MM.1S (cell line): ENCODE measurements at regions not wholly inside any gene's neighbourhood (a gene's known extent, or its start where the extent isn't known, plus 50 kb on each side); places are given as distances from the start of the nearest gene placed in this dataset.

ENCODE experiments used
- DNase-seq: peaks from one replicate; pipeline ENCODE4 v3.0.0-alpha.2; 2015
- H2AFZ ChIP-seq: fragments of 300-600 bp; sonication (generic); 2 replicates; pipeline ENCODE4 v1.6.0; 2016; ENCODE audit warnings: antibody characterized with exemption, low read length
- H3F3A ChIP-seq: fragments of 300-600 bp; sonication (generic); 2 replicates; pipeline ENCODE4 v1.6.1; 2016; ENCODE audit warnings: mild to moderate bottlenecking, antibody characterized with exemption, low read length, moderate library complexity, mixed read lengths; ENCODE audit not compliant: insufficient read depth
- H3K27ac ChIP-seq: fragments of 300-600 bp; sonication (generic); 2 replicates; pipeline ENCODE4 v1.5.1; 2016; ENCODE audit warnings: mild to moderate bottlenecking, low read length
- H3K27me3 ChIP-seq: fragments of 300-600 bp; sonication (generic); replicated peaks from 2 replicates; pipeline ENCODE4 v1.6.0; 2016; ENCODE audit warnings: low read length; ENCODE audit not compliant: insufficient read depth
- H3K36me3 ChIP-seq: fragments of 300-600 bp; sonication (generic); replicated peaks from 2 replicates; pipeline ENCODE4 v1.6.1; 2016; ENCODE audit warnings: mild to moderate bottlenecking, low read length, mixed read lengths; ENCODE audit not compliant: insufficient read depth
- H3K4me1 ChIP-seq: fragments of 300-600 bp; sonication (generic); 2 replicates; pipeline ENCODE4 v1.6.1; 2016; ENCODE audit warnings: low read length, mixed read lengths
- H3K4me2 ChIP-seq: fragments of 300-600 bp; sonication (generic); 2 replicates; pipeline ENCODE4 v1.6.0; 2016; ENCODE audit warnings: low read depth, low read length
- H3K4me3 ChIP-seq: fragments of 300-600 bp; sonication (generic); 2 replicates; pipeline ENCODE4 v1.5.1; 2016; ENCODE audit warnings: low read length, mixed read lengths
- H3K79me2 ChIP-seq: fragments of 300-600 bp; sonication (generic); 2 replicates; pipeline ENCODE4 v1.6.1; 2016; ENCODE audit warnings: mixed run types, low read length, mixed read lengths
- H3K9ac ChIP-seq: fragments of 300-600 bp; sonication (generic); 2 replicates; pipeline ENCODE4 v1.6.1; 2016; ENCODE audit warnings: low read length, mixed read lengths
- H3K9me2 ChIP-seq: fragments of 300-600 bp; sonication (generic); replicated peaks from 2 replicates; pipeline ENCODE4 v1.6.1; 2016; ENCODE audit warnings: mild to moderate bottlenecking, low read length, mixed read lengths; ENCODE audit not compliant: insufficient read depth
- H3K9me3 ChIP-seq: fragments of 300-600 bp; sonication (generic); replicated peaks from 2 replicates; pipeline ENCODE4 v1.6.1; 2016; ENCODE audit warnings: mild to moderate bottlenecking, low read length, mixed read lengths; ENCODE audit not compliant: insufficient read depth
- H4K20me1 ChIP-seq: fragments of 300-600 bp; sonication (generic); 2 replicates; pipeline ENCODE4 v1.6.1; 2016; ENCODE audit warnings: mild to moderate bottlenecking, low read length, moderate library complexity, mixed read lengths; ENCODE audit not compliant: insufficient read depth
- EZH2 ChIP-seq: fragments of 300-600 bp; sonication (generic); optimal IDR thresholded peaks from 2 replicates; pipeline ENCODE3; 2017; ENCODE audit warnings: low read depth, mild to moderate bottlenecking, antibody characterized with exemption, low read length, mixed read lengths
- EZH2phosphoT487 ChIP-seq: fragments of 300-600 bp; sonication (generic); IDR thresholded peaks from 2 replicates; pipeline ENCODE4 v1.6.1; 2018; ENCODE audit warnings: antibody characterized with exemption, low read length
- TF ChIP-seq, protein P1 (sequence below): fragments of 300-600 bp; sonication (generic); IDR thresholded peaks from 2 replicates; pipeline ENCODE4 v1.5.1; 2016; ENCODE audit warnings: antibody characterized with exemption, low read length, mixed read lengths

DNA sequence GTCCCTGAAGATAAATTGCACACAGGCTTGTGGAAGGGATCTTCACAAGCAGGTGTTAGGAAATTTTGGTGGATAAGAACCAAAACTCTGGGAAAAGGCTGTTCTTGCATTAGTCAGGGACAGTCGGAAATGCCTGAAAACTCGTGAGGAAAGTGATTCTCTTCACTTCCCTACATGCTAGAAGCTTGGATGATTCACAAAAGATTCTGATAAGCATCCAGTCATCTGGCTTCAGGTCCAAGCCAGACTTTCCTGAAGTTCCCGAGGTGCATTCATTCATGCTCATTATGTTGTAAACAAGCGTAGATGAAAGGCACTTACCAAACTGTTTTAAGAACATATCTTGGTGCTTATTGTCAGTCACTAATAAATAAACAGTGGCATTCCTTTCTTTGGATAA lies 1028.7 kb downstream of the NTRK3 start:
- no peak overlapping the region for H2AFZ ChIP-seq
- no peaks in the 10 kb centered on the region for H3K9me2 ChIP-seq

DNA sequence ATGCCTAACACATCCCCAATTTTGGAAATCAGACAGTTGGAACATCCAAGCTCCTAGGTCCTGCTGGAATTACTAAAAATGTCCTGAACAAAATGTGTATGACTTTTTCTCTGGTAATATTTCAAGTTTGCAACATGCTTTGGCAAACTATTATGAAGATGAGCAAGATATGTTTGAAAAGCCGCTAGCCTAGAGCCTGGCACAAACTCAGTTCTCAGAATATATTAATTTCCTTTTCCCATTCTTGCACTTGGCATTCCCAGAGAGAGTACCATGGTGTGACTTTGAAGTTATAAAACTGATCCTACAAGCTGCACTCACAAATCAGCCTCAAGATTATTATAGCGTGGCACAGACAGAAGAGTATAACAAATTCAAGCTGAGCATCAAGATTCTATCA lies 1031.1 kb downstream of the NTRK3 start:
- TF ChIP-seq, protein P1, sequence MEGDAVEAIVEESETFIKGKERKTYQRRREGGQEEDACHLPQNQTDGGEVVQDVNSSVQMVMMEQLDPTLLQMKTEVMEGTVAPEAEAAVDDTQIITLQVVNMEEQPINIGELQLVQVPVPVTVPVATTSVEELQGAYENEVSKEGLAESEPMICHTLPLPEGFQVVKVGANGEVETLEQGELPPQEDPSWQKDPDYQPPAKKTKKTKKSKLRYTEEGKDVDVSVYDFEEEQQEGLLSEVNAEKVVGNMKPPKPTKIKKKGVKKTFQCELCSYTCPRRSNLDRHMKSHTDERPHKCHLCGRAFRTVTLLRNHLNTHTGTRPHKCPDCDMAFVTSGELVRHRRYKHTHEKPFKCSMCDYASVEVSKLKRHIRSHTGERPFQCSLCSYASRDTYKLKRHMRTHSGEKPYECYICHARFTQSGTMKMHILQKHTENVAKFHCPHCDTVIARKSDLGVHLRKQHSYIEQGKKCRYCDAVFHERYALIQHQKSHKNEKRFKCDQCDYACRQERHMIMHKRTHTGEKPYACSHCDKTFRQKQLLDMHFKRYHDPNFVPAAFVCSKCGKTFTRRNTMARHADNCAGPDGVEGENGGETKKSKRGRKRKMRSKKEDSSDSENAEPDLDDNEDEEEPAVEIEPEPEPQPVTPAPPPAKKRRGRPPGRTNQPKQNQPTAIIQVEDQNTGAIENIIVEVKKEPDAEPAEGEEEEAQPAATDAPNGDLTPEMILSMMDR: no peak
- TF ChIP-seq EZH2phosphoT487: no peak
- TF ChIP-seq EZH2: no peak
- no peak overlapping the region for H3K4me2 ChIP-seq
- no peaks in the 10 kb centered on the region for H3K9me2 ChIP-seq
- H2AFZ ChIP-seq: no peak overlapping the region
- no peaks in the 10 kb centered on the region for H3K4me1 ChIP-seq
- H3K9ac ChIP-seq: no peak overlapping the region
- H3K4me3 ChIP-seq: no peak overlapping the region
- H3K79me2 ChIP-seq: no peaks in the 10 kb centered on the region
- no peak overlapping the region for H3K27ac ChIP-seq
- H3K9me3 ChIP-seq: no peaks in the 10 kb centered on the region
- no peaks in the 10 kb centered on the region for H3K27me3 ChIP-seq
- H3F3A ChIP-seq: no peaks in the 10 kb centered on the region
- no peaks in the 10 kb centered on the region for H3K36me3 ChIP-seq
- DNase-seq: no peak
- H4K20me1 ChIP-seq: no peaks in the 10 kb centered on the region

More for the DNA sequence above, 1028.7 kb downstream of the NTRK3 start:
- no peak for DNase-seq
- Histone ChIP-seq H3K9ac (no peak overlapping the region), H3K27me3 (no peaks in the 10 kb centered on the region), H3F3A (no peaks in the 10 kb centered on the region), H3K9me3 (no peaks in the 10 kb centered on the region), H3K79me2 (no peaks in the 10 kb centered on the region), H3K4me3 (no peak overlapping the region), H3K4me1 (no peaks in the 10 kb centered on the region), H3K27ac (no peak overlapping the region), H4K20me1 (no peaks in the 10 kb centered on the region), H3K4me2 (no peak overlapping the region), H3K36me3 (no peaks in the 10 kb centered on the region)
- TF ChIP-seq EZH2: no peak
- TF ChIP-seq, protein P1: no peak
- no peak for TF ChIP-seq EZH2phosphoT487

DNA sequence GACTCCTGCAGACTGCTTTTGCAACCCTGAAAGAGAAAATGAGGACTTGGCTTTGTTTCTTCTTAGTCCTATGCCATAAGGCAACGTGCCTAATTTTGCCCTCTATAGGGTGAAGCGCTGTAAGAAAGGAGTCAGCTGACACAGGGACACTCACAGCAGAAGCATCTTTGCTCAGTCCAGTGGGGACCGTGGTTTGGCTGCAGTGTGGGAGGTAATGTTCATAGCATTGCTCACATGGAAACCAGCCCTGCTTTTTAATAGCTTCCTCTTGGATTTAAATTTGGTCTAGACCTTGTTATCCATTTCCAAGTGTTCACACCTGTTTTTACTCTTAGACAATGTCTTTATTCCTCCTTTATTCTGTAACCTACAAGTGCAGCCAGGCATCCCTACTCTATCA lies 1032.1 kb downstream of the NTRK3 start:
- Histone ChIP-seq H3K27me3 (no peaks in the 10 kb centered on the region), H3K9ac (no peak overlapping the region), H3K9me3 (no peaks in the 10 kb centered on the region), H4K20me1 (no peaks in the 10 kb centered on the region), H2AFZ (no peak overlapping the region), H3K27ac (no peak overlapping the region), H3K4me2 (no peak overlapping the region), H3K79me2 (no peaks in the 10 kb centered on the region), H3K36me3 (no peaks in the 10 kb centered on the region), H3K4me1 (no peaks in the 10 kb centered on the region), H3F3A (no peaks in the 10 kb centered on the region), H3K4me3 (no peak overlapping the region), H3K9me2 (no peaks in the 10 kb centered on the region)
- DNase-seq: no peak
- TF ChIP-seq, protein P1: no peak
- TF ChIP-seq EZH2phosphoT487 (no peak), EZH2 (no peak)
